Activated gamma-delta T cell treated with anti-CD3 and anti-CD28 coated beads, Interleukin-2, amount 50 U/mL, for 16 hours (primary cell): ENCODE measurements at regions not wholly inside any gene's neighbourhood (a gene's known extent, or its start where the extent isn't known, plus 50 kb on each side); places are given as distances from the start of the nearest gene placed in this dataset.

Source experiments
- DNase-seq: peaks from one replicate; pipeline ENCODE4 v3.0.0-alpha.2; 2020; ENCODE audit warnings: low read depth

DNA sequence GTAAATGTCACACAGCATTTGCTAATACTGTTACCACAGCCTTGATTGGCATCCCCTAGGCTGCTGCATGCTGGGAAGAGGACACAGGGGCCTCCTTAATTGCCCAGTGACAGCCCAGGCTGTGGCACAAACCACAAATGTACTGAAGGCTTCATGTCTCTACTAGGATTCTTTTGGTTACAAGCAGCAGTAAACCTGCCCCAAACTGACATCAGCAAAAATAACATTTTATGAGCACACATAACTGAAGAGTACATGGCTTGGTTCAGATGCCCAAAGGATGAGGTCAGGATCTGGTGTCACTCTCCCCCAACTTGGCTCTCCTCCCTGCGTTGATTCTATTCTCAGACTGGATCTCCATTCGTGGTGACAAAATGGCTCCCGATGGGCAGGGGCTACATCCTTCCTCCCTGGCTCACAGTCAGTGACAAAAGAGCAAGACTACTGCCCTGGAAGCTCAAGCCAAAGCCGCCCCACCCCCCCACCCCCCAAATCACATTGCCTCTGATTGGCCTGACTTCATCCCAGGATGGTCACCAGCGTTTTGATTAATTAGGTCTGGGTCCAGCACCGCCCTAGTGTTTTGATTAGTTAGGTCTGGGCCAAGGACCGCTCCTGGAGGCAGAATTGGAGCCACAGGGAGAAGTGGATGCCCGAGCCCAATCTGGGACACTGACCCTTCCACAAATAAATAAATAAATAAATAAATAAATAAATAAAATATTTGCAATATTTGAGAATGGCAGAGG, 180.5 kb upstream of the RBPJ start:
- no peak for DNase-seq

DNA sequence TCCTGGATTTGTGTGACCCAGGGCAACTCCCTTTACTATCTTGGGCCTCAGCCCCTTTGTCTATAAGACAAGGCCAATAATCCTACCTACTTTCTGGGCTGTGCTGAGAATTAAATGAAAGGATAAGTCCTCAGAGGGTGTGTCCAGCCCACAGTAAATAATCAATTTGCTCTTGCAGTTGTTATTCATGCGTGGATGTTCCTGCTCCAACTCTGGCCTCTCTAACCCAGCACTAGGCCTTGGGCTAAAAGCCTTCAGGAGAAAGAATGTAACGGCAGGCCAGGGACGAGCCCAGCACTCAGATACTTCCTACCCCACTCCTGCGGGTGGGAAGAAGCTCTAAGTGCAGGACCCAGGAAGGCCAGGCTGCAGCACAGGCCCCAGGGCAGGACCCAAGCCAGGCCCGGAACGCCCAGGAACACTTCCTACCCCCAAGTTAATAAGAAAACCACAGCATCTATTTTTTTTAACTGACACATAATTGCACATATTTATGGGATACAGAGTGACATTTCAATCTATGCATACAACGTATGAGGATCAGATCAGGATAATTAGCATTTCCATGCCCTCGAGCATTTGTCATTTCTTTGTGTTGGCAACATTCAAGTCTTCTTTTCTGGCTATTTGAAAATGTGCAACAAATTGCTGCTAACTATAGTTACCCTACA, 179.6 kb upstream of the RBPJ start:
- DNase-seq: no peak

- no peak for DNase-seq
Observed at GRCh38 chr4:26141911-26142638, 178.7 kb upstream of the RBPJ start.

DNA sequence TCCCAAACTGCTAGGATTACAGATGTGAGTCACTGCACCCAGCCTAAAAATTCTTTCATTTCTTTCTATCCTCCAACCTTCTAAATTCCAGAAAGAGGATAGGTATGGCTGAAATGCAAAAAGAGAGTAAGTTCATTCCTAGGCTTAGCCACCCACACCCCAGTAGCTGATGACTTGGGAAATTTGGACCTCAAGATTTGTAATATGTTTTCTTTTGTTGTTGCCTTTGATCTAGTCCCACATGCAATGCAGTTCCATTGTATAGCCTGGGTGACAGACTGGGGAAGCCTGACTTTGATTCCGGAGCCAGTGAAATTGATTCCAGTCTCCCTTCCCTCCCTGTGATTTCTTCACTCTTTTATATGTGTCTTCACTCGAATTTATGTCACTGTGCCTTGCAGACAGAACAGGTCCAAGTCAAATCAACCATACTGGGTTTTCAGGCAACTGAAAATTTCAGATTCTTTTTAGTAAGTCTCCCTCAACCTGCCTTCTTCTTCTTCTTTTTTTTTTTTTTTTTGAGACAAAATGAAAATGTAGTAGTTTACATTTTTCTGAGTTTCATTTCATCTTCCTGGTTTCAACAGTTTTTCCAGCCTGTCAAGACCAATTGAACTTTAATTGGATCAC, 176.2 kb upstream of the RBPJ start:
- DNase-seq: no peak

DNA sequence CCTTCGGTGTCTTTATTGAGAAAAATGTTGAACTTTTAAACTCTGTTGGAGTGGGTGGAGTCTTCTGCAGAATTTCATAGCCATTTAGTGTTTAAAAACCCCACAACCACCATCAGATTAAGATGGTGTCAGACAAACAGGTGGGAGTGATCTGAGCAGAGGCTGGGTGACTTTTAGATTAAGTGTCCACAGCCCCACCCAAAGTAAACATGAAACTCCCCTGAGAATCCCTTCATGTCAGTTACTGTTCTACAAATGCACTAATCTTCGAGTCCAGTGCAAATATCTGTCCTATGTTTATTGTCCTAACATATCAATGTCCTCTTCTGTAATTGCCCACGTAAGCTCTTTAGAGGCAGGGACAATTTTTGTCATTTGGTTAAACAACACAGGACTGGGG, 175.6 kb upstream of the RBPJ start:
- no peak for DNase-seq

DNA sequence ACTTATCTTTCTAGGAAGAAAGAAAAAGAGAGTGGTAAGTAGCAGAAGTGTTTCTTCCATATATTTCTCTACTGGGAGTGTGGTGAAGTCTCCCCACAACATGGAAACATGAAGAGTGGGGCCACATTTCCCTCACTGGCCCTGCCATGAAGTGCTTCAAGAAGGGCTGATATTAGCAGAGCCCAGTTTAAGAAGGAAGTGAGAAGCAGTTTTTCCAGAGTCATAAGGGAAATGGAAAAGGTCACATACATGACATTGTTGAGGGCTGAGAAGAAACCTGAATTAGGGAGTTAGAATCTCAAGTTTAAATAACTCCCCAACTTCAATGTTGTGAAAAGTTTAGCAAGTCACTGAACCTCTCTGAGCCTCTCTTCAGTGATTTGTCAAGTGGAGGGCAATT, 171.9 kb upstream of the RBPJ start:
- no peak for DNase-seq

DNA sequence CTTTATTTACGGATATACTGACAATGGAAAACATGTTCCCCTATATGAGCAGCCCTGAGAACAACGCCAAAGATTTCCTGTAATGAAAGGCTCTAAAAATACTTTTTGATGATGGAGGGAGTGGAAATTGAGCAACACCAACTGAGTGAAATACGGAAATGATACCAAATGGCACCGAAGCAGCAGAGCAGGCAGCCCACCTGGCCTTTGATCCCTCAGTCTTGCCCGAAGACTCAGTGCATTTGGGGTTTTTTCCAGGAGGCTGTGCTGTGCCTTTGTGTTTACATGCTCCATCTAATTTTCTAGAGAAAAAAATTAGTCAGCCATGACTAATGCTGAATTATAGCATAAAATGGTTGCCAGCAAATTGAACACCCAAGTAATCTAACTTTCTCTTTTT, 169.9 kb upstream of the RBPJ start:
- no peak for DNase-seq

DNA sequence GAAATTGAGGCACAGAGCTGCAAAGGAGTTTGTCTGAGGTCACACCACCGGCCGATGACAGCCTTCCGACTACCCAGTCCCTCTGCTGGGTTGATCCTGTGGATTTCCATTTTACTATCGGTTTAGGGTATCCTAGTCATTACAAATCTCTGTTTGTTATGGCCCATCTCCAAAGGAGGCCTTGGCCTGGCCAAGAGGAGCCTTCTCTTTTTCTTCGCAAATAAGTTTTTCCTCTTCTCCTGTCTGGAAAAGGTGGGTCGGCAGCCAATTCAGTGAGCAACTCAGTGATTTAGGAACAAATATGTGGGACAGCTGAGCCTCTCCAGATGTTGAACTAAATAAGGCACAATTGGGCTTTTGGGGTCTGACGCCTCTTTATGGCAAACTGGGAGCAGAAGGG, 169.2 kb upstream of the RBPJ start:
- no peak for DNase-seq

- no peak for DNase-seq
Observed at GRCh38 chr4:26152056-26152455, 168.8 kb upstream of the RBPJ start.

DNA sequence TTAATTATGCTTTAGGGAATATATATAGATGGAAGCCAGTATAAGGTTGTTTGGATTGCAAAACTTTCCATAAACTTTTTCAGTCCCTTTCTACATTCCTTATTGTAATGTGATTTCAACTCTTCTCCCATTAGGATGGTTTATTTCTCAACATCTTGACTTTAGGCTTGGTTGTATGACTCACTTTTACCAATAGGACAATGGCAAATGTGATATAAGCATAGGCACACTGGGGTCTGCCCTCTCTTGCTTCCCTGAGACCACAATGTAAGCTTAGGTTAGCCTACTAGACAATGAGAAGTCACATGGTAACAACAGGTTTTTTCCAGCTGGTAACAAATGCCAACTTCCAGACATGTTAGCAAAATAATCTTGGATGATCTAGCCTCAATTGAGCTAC, 163.3 kb upstream of the RBPJ start:
- no peak for DNase-seq

- no peak for DNase-seq
Observed at GRCh38 chr4:26160591-26160990, 160.2 kb upstream of the RBPJ start.

- no peak for DNase-seq
Observed at GRCh38 chr4:26161030-26161824, 159.6 kb upstream of the RBPJ start.

GRCh38 chr4:26162101-26162500, 158.7 kb upstream of the RBPJ start:
- no peak for DNase-seq

- DNase-seq: no peak
Observed at GRCh38 chr4:26163425-26164362, 157.1 kb upstream of the RBPJ start.

DNA sequence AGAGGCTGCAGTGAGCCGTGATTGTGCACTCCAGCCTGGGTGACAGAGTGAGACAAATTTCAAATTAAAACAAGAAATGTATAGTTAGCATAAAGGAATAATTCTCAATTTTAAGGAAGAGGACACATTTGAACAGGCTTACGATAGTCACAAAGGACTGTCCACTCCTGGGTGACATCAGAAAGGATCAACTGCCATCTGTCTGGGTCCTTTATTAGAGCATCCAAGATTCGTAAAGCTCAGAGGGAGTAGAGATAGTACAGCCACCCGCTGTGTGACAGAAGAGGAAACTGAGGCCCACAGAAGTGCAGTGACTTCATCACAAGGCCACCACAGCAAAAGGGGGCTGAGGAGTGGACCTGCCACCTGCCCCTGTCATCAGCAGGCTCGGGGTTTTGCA, 149.3 kb upstream of the RBPJ start:
- no peak for DNase-seq

- no peak for DNase-seq
Observed at GRCh38 chr4:26171941-26172340, 148.9 kb upstream of the RBPJ start.

GRCh38 chr4:26173619-26174018, 147.2 kb upstream of the RBPJ start:
- DNase-seq: no peak

DNA sequence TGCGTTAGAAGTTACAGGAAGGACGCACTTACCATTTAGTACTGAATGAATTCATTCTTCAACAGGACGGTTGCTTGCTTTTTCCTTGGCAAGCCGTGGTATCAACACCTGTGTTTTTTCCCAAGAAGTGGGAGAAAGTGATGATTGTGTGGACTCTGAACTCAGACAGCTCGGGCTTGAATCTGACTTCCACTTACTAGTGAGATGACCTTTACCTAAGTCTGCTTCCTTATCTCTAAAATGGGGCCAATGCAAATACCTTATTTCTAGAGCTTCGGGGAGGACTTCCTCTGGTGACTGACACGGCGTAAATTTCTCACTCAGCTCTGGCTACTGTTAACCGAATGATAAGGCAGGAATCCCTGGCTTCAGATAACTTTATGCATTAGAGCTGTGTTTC, 146.8 kb upstream of the RBPJ start:
- DNase-seq: no peak

GRCh38 chr4:26175006-26175786, 145.6 kb upstream of the RBPJ start:
- DNase-seq: peak; percentile 15

- DNase-seq: no peak
Observed at GRCh38 chr4:26175905-26176470, 144.8 kb upstream of the RBPJ start.
